Adrenal gland (tissue), 9 donors: ENCODE measurements at regions not wholly inside any gene's neighbourhood (a gene's known extent, or its start where the extent isn't known, plus 50 kb on each side); places are given as distances from the start of the nearest gene placed in this dataset.
"Not testable (repeated sequence)": the region's sequence is repeated elsewhere in the genome, so short reads cannot be mapped to it uniquely, and the experiment has no call there.

Source experiments
- DNase-seq, 7 donors: peaks; one replicate each; pipeline ENCODE4 v3.0.0-alpha.2; 2019 to 2020
- H3K27ac ChIP-seq, 5 donors: fragments of 200-600 bp; sonication (generic) in 4 of 5; 1 replicate in 3 of 5; 2 replicates in 2 of 5; pipeline versions ENCODE4 v1.5.1 to v1.8.0; 2016 to 2020; ENCODE audit warnings: mild to moderate bottlenecking in 1 of 5
- H3K27me3 ChIP-seq: fragments of 200-600 bp; 2 replicates; pipeline ENCODE4 v1.8.0; 2021
- H3K36me3 ChIP-seq, 2 donors: fragments of 200-600 bp; replicated peaks in 1 of 2; 1 replicate in 1 of 2; 2 replicates in 1 of 2; pipeline versions ENCODE4 v1.5.1 to v1.8.0; 2018 to 2022
- H3K4me1 ChIP-seq, 2 donors: fragments of 200-600 bp; replicated peaks in 1 of 2; 1 replicate in 1 of 2; 2 replicates in 1 of 2; pipeline versions ENCODE4 v1.5.1 to v1.8.0; 2018 to 2021
- H3K4me3 ChIP-seq, 4 donors: fragments of 200-600 bp; sonication (generic) in 3 of 4; one replicate each; pipeline ENCODE4 v1.5.1; 2016 to 2018
- H3K9me3 ChIP-seq, 3 donors: fragments of 200-600 bp; sonication (generic) in 1 of 3; replicated peaks in 1 of 3; 1 replicate in 2 of 3; 2 replicates in 1 of 3; pipeline versions ENCODE4 v1.5.1 to v1.8.0; 2016 to 2021
- CTCF ChIP-seq, 6 experiments: fragments of 450-650 bp in 4 of 6; fragments of 200-600 bp in 2 of 6; sonication (generic) in 1 of 6; IDR thresholded peaks; 1 replicate in 5 of 6; 2 replicates in 1 of 6; pipeline versions ENCODE4 v1.5.1 to v1.8.0; 2016 to 2021; ENCODE audit warnings: antibody characterized with exemption in 6 of 6, mild to moderate bottlenecking in 2 of 6, moderate library complexity in 1 of 6
- POLR2A ChIP-seq, 2 donors: fragments of 450-650 bp; IDR thresholded peaks; one replicate each; pipeline ENCODE4 v1.6.1; 2017; ENCODE audit warnings: antibody characterized with exemption in 2 of 2, mild to moderate bottlenecking in 2 of 2, moderate library complexity in 1 of 2
- WGBS, 4 donors: extraction: QIAGEN DNeasy Blood & Tissue Kit in 2 of 4; methylation state at CpG; one replicate each; pipeline versions ENCODE4 v1.1.5 to v1.1.7; 2013 to 2017; 5-methylcytosine and 5-hydroxymethylcytosine counted together
- intact Hi-C, 2 donors: fragments of 100-400 bp; cut with DNase I; formaldehyde crosslinking; loops; one replicate each; pipeline versions ENCODE4 v1.14.1 to v1.15.0; 2022 to 2023
- donor health status: healthy with polysubstance abuse.
- donor health status: Bipolar disorder and iron deficiency.
- donor health status: DM: yes; HTN: yes; CAD: no.
- donor health status: DM: no; HTN: no; CAD: no.
- donor health status: DM: no; HTN: no; CAD: no.

DNA sequence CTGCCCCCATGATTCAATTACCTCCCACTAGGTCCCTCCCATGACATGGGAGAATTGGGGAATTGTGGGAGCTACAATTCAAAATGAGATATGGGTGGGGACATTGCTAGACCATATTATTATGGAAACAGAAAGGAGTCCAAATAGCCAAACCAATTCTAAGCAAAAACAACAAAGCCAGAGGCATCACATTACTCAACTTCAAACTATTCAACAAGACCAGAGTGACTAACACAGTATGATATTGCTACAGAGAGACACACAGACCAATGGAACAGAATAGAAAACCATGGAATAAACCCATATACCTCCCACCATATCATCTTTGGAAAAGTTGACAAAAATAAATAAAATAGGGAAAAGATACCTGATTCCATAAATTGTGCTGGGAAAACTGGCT is 710.5 kb upstream of the CDH9 start:
- Histone ChIP-seq H3K27ac (no peak overlapping the region), H3K27me3 (no peaks in the 10 kb centered on the region), H3K9me3 (no peaks in the 10 kb centered on the region), H3K4me3 (no peak overlapping the region), H3K36me3 (no peaks in the 10 kb centered on the region), H3K4me1 (no peaks in the 10 kb centered on the region)
- intact Hi-C loops, result no loop called here
- no peak for DNase-seq
- TF ChIP-seq POLR2A (IDR thresholded peaks at IDR 0.05) (no peak), CTCF (IDR thresholded peaks at IDR 0.05) (no peak)

DNA sequence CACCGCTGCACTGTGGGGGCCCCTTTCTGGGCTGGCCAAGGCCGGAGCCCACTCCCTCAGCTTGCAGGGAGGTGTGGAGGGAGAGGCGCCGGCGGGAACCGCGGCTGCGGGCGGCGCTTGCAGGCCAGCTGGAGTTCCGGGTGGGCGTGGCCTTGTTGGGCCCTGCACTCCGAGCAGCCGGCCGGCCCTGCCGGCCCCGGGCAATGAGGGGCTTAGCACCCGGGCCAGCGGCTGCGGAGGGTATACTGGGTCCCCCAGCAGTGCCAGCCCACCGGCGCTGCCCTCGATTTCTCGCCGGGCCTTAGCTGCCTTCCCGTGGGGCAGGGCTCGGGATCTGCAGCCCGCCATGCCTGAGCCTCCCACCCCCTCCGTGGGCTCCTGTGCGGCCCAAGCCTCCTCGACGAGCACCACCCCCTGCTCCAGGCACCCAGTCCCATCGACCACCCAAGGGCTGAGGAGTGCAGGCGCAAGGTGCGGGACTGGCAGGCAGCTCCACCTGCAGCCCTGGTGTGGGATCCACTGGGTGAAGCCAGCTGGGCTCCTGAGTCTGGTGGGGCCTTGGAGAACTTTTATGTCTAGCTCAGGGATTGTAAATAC is 705.1 kb upstream of the CDH9 start:
- H3K27me3 ChIP-seq, H3K4me3 ChIP-seq, H3K9me3 ChIP-seq, intact Hi-C loops, H3K4me1 ChIP-seq, H3K27ac ChIP-seq, DNase-seq, H3K36me3 ChIP-seq: not testable (repeated sequence)
- 90 to 94% (median 92%) methylated on average over 4 to 35 of the region's 35 CpGs for WGBS, 4 donors

GRCh38 chr5:27742805-27743204 is 704.4 kb upstream of the CDH9 start:
- H3K36me3 ChIP-seq, result no peaks in the 10 kb centered on the region
- H3K4me3 ChIP-seq, result no peak overlapping the region
- intact Hi-C loops, result no loop called here
- H3K27ac ChIP-seq, result no peak overlapping the region
- 80 to 87% (median 83%) methylated on average over 6 of the region's 6 CpGs for WGBS, 4 donors
- TF ChIP-seq POLR2A (IDR thresholded peaks at IDR 0.05) (no peak), CTCF (IDR thresholded peaks at IDR 0.05) (no peak)
- H3K27me3 ChIP-seq, result no peaks in the 10 kb centered on the region
- no peak for DNase-seq
- no peaks in the 10 kb centered on the region for H3K4me1 ChIP-seq
- H3K9me3 ChIP-seq, result no peaks in the 10 kb centered on the region

DNA sequence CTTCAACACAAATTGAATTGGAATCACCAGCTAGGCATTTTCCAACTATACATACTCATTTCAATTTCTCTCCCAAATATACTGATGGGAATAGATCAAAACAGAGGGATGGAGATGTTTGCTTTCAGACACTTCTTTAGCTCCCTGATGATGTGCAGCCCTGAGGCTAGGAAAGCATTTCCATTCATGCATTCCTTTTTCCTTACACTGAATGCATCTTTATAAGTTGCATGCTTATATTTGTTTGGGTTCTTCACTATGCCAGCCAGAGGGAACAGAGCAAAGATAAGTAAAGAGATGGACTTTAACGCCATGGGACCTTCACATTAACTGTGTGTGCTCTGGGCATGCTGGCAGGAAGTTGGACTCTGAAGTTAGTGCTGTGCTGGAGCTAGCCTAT is 696.5 kb upstream of the CDH9 start:
- Histone ChIP-seq H3K4me3 (no peak overlapping the region), H3K36me3 (no peaks in the 10 kb centered on the region), H3K27me3 (no peaks in the 10 kb centered on the region), H3K9me3 (no peaks in the 10 kb centered on the region), H3K27ac (no peak overlapping the region), H3K4me1 (no peaks in the 10 kb centered on the region)
- WGBS, 4 donors, result 52 to 67% (median 65%) methylated on average over 1 of the region's 1 CpG
- DNase-seq, result no peak
- intact Hi-C loops, result no loop called here
- no peak for TF ChIP-seq CTCF (IDR thresholded peaks at IDR 0.05)
- TF ChIP-seq POLR2A (IDR thresholded peaks at IDR 0.05), result no peak

GRCh38 chr5:27733237-27733636 is 694.9 kb upstream of the CDH9 start:
- no peak overlapping the region for H3K27ac ChIP-seq
- intact Hi-C loops, result no loop called here

More at GRCh38 chr5:27733237-27733636, 694.9 kb upstream of the CDH9 start:
- no peaks in the 10 kb centered on the region for H3K4me1 ChIP-seq
- TF ChIP-seq CTCF (IDR thresholded peaks at IDR 0.05), result no peak
- no peak for TF ChIP-seq POLR2A (IDR thresholded peaks at IDR 0.05)
- no peak for DNase-seq
- H3K27me3 ChIP-seq, result no peaks in the 10 kb centered on the region
- no peaks in the 10 kb centered on the region for H3K36me3 ChIP-seq
- no peak overlapping the region for H3K4me3 ChIP-seq
- H3K9me3 ChIP-seq, result no peaks in the 10 kb centered on the region
